ENCODE measurements at regions not wholly inside any gene's neighbourhood (a gene's known extent, or its start where the extent isn't known, plus 50 kb on each side); places are given as distances from the start of the nearest gene placed in this dataset.

DNA sequence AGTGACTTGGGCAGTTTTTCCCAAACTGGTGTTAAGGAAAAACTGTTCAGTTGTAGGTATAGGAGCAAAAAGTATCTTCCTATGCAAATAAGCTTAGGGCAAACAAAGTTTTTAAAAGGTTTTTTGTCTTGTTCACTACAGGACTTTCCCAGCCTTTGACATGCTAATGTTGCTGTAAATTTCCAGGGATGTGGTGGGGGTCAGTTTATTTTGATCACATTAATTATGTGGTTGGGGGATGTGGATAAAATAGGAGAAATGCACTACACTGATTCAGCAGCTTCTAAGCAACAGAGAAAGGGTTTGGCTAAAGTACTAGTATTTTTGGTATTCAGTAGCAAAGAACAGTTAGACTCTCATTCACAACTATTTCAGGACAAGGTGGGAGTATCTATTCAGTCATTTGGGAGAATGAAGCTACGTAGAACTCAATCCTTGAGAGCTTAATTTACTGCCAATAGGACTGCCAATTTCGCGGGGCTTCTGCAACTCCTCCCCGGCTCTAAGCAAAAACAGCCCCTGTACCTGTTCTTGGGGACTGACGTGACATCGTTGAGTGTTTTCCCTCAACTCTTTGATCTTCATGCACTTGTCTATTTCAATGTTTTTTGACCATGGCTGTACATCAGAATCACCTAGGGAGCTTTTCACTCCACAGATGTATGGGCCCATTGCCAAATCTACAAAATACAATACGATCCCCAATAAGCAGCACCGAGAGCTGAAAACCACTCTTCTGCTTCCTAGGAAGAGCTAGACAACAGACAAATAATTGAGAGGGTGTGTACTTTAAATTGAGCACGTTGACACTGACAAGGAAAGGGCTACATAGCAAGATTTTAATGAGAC lies 94.8 kb upstream of the NHSL1 start:
- TF ChIP-seq, protein P1, sequence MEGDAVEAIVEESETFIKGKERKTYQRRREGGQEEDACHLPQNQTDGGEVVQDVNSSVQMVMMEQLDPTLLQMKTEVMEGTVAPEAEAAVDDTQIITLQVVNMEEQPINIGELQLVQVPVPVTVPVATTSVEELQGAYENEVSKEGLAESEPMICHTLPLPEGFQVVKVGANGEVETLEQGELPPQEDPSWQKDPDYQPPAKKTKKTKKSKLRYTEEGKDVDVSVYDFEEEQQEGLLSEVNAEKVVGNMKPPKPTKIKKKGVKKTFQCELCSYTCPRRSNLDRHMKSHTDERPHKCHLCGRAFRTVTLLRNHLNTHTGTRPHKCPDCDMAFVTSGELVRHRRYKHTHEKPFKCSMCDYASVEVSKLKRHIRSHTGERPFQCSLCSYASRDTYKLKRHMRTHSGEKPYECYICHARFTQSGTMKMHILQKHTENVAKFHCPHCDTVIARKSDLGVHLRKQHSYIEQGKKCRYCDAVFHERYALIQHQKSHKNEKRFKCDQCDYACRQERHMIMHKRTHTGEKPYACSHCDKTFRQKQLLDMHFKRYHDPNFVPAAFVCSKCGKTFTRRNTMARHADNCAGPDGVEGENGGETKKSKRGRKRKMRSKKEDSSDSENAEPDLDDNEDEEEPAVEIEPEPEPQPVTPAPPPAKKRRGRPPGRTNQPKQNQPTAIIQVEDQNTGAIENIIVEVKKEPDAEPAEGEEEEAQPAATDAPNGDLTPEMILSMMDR (IDR thresholded peaks at IDR 0.05 in 2 of 3, conservative IDR thresholded peaks at IDR 0.05 in 1 of 3; ENCODE audit: control insufficient read depth in 2 of 3, extremely low read depth in 1 of 3, insufficient read depth in 1 of 3, low read depth in 3 of 3, low read length in 3 of 3): no peak
- TF ChIP-seq POLR2A (IDR thresholded peaks at IDR 0.05; ENCODE audit: low read depth, low read length): no peak
- TF ChIP-seq, protein P2, sequence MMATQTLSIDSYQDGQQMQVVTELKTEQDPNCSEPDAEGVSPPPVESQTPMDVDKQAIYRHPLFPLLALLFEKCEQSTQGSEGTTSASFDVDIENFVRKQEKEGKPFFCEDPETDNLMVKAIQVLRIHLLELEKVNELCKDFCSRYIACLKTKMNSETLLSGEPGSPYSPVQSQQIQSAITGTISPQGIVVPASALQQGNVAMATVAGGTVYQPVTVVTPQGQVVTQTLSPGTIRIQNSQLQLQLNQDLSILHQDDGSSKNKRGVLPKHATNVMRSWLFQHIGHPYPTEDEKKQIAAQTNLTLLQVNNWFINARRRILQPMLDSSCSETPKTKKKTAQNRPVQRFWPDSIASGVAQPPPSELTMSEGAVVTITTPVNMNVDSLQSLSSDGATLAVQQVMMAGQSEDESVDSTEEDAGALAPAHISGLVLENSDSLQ (IDR thresholded peaks at IDR 0.05): no peak
- no peak for TF ChIP-seq DPF2 (IDR thresholded peaks at IDR 0.05)
- no peak for TF ChIP-seq POLR2AphosphoS5 (IDR thresholded peaks at IDR 0.05; ENCODE audit: low read length)
- no peak for TF ChIP-seq USF2 (IDR thresholded peaks at IDR 0.05; ENCODE audit: borderline replicate concordance, low read depth, low read length)
- TF ChIP-seq REST (IDR thresholded peaks at IDR 0.05; ENCODE audit: low read depth, low read length): no peak
- TF ChIP-seq, protein P3, sequence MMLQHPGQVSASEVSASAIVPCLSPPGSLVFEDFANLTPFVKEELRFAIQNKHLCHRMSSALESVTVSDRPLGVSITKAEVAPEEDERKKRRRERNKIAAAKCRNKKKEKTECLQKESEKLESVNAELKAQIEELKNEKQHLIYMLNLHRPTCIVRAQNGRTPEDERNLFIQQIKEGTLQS (IDR thresholded peaks at IDR 0.05; ENCODE audit: borderline replicate concordance, extremely low read depth, low read depth, low read length): no peak
- TF ChIP-seq EZH2 (IDR thresholded peaks at IDR 0.05; ENCODE audit: borderline replicate concordance, control insufficient read depth, low read depth, low read length): no peak
- TF ChIP-seq FOXK2 (IDR thresholded peaks at IDR 0.05): no peak
- TF ChIP-seq CBX5 (IDR thresholded peaks at IDR 0.05; ENCODE audit: low read depth): no peak

All from GM12878 (cell line).